NCI-H748 (cell line): ENCODE measurements at regions not wholly inside any gene's neighbourhood (a gene's known extent, or its start where the extent isn't known, plus 50 kb on each side); places are given as distances from the start of the nearest gene placed in this dataset.

Source experiments
- DNase-seq: peaks from one replicate; lab custom pipeline; 2025; ENCODE audit not compliant: unreplicated experiment; lab: John Stamatoyannopoulos, UW

DNA sequence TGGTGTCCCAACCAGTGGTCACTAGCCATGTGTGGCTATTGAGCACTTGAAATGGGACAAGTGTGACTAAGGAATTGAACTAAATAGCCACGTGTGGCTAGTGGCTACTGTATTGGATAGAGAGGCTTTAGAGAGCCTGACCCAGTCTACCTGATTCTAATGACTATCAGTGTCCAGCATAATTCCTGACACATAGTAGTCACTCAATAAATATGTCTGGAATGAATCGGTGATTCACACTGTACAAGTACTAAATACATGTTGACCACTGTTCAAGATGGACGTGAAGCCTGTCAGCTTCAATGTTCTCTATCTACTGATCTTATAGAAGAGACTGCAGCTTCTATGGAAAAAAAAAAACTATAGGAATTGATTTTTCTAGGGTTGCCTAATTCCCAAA is 57.7 kb upstream of the MAST4 start:
- no peak for DNase-seq

DNA sequence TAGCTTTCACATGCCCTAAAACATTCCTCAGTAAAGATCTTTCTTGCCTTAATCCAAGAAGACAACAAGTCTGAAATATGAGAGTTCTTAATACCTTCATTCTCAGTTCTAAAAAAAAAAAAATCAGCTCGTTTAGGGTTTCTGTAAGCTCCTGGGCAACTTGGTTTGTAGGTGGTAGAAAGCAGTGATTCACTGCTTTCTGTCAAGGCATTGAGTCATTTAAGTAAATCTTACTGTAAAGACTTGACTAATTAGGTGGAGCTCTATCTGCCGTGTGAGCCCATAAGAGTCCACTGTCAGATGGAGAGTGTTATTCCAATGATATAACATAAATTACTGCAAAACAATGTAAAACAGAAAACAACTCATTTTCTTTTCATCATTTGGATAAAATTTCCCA is 56.1 kb upstream of the MAST4 start:
- DNase-seq, result no peak

DNA sequence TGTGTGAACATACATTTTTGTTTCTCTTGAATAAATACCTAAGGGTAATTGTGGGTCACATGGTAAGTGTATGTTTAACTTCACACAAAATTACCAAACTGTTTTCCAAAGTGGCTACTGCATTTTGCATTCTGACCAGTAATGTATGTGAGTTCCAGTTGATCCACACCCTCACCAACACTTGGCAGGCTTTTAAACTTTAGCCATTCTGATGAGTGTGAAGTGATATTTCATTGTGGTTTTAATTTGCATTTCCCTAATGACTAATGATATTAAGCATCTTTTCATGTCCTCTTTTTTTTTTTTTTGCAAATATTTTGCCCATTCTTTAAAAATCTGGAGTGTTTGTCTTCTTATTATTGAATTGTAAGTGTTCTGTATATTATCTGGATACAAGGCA is 53.5 kb upstream of the MAST4 start:
- DNase-seq, result no peak
